Endothelial cell of umbilical vein (primary cell): ENCODE measurements at regions not wholly inside any gene's neighbourhood (a gene's known extent, or its start where the extent isn't known, plus 50 kb on each side); places are given as distances from the start of the nearest gene placed in this dataset.

ENCODE experiments used
- BruUV-seq: library from RNA; stranded (reverse); fragments of 400-500 nt; replicated peaks from 2 replicates; lab custom pipeline; 2021; lab: Mats Ljungman, UMichigan
- CTCF ChIA-PET: fragments of 300-600, 350-600 bp; sonication (Branson Sonifier 250); formaldehyde crosslinking; loops from one replicate; lab custom pipeline; 2021; ENCODE audit warnings: antibody characterized with exemption, inconsistent platforms; lab: Charles Lee
- POLR2A ChIA-PET: fragments of 300-600, 350-600 bp; sonication (Branson Sonifier 250); formaldehyde crosslinking; loops from one replicate; lab custom pipeline; 2021; ENCODE audit warnings: antibody characterized with exemption, inconsistent platforms; lab: Charles Lee
- DNase-seq: peaks from one replicate; pipeline ENCODE4 v3.0.0-alpha.2; 2011; ENCODE audit warnings: low read depth, low spot score
- FAIRE-seq: peaks from 2 replicates; lab custom pipeline; 2011; peaks lifted over from hg19 to GRCh38; lab: Jason Lieb, UNC
- H2AFZ ChIP-seq: 2 replicates; pipeline ENCODE4 v1.6.0; 2012; ENCODE audit warnings: low read depth, low read length, control low read depth, inconsistent platforms
- H3K27ac ChIP-seq: 2 replicates; pipeline ENCODE4 v1.5.1; 2011; ENCODE audit warnings: low read depth, mild to moderate bottlenecking, control low read depth, low read length, moderate library complexity; ENCODE audit not compliant: insufficient read depth
- H3K27me3 ChIP-seq, 2 experiments: 2 replicates each; pipeline versions ENCODE4 v1.6.0 to v1.6.1; 2011; ENCODE audit warnings: low read length in 2 of 2, mixed read lengths in 1 of 2; ENCODE audit not compliant: control insufficient read depth in 2 of 2, insufficient read depth in 2 of 2
- H3K36me3 ChIP-seq, 2 experiments: 2 replicates in 1 of 2; 3 replicates in 1 of 2; pipeline ENCODE4 v1.5.1; 2011; ENCODE audit warnings: low read length in 2 of 2, mild to moderate bottlenecking in 1 of 2, moderate library complexity in 1 of 2; ENCODE audit not compliant: control insufficient read depth in 2 of 2, insufficient read depth in 2 of 2; ENCODE audit errors: extremely low read depth in 1 of 2
- H3K4me1 ChIP-seq: 3 replicates; pipeline ENCODE4 v1.5.1; 2011; ENCODE audit warnings: mild to moderate bottlenecking, low read length; ENCODE audit not compliant: control insufficient read depth, insufficient read depth; ENCODE audit errors: extremely low read depth
- H3K4me2 ChIP-seq: 2 replicates; pipeline ENCODE4 v1.6.1; 2011; ENCODE audit warnings: low read length, control low read depth, mixed read lengths; ENCODE audit not compliant: insufficient read depth
- H3K4me3 ChIP-seq, 3 experiments: fragments of 200-600 bp in 1 of 3; sonication (generic), shearing (Covaris generic) in 1 of 3; replicated peaks in 1 of 3; 2 replicates each; pipeline ENCODE4 v1.5.1; 2011 to 2016; ENCODE audit warnings: control low read depth in 3 of 3, low read length in 3 of 3, mild to moderate bottlenecking in 2 of 3, inconsistent platforms in 1 of 3, low read depth in 1 of 3, moderate library complexity in 1 of 3; ENCODE audit not compliant: insufficient read depth in 1 of 3
- H3K79me2 ChIP-seq: 2 replicates; pipeline ENCODE4 v1.6.0; 2012; ENCODE audit warnings: low read length, inconsistent platforms; ENCODE audit not compliant: control insufficient read depth, insufficient read depth
- H3K9ac ChIP-seq: replicated peaks from 2 replicates; pipeline ENCODE3; 2011; ENCODE audit warnings: low read length, control low read depth; ENCODE audit not compliant: insufficient read depth; ENCODE audit errors: extremely low read depth
- H3K9me1 ChIP-seq: replicated peaks from 3 replicates; pipeline ENCODE4 v1.6.0; 2011; ENCODE audit warnings: mild to moderate bottlenecking, low read length; ENCODE audit not compliant: control insufficient read depth, insufficient read depth; ENCODE audit errors: extremely low read depth
- H3K9me3 ChIP-seq: replicated peaks from 2 replicates; pipeline ENCODE4 v1.5.1; 2012; ENCODE audit warnings: low read length, inconsistent platforms; ENCODE audit not compliant: control insufficient read depth, insufficient read depth
- H4K20me1 ChIP-seq: replicated peaks from 2 replicates; pipeline ENCODE3; 2011; ENCODE audit warnings: mild to moderate bottlenecking, low read length; ENCODE audit not compliant: control insufficient read depth, insufficient read depth; ENCODE audit errors: extremely low read depth
- JUN ChIP-seq: IDR thresholded peaks from 2 replicates; pipeline ENCODE4 v1.6.1; 2011; ENCODE audit warnings: borderline replicate concordance, low read depth; ENCODE audit not compliant: insufficient read length, insufficient read depth
- dilution Hi-C: fragments of 300-500 bp; cut with MboI; formaldehyde crosslinking; loops from one replicate; pipeline ENCODE4 v1.15.0; 2019; ENCODE audit warnings: low sequenced_read_pairs; ENCODE audit not compliant: extremely low pct_ligation_motif_present
- intact Hi-C: fragments of 100-400 bp; cut with micrococcal nuclease; formaldehyde crosslinking; loops from one replicate; pipeline ENCODE4 v1.10.0; 2022
- TF ChIP-seq, protein P1 (sequence below): IDR thresholded peaks from 2 replicates; pipeline ENCODE4 v1.6.1; 2011; ENCODE audit not compliant: insufficient read depth, insufficient read length
- TF ChIP-seq, protein P2 (sequence below), 2 donors: IDR thresholded peaks; 1 replicate in 1 of 2; 2 replicates in 1 of 2; pipeline ENCODE4 v1.5.1; 2011; ENCODE audit warnings: low read length in 2 of 2, mild to moderate bottlenecking in 2 of 2, moderate library complexity in 2 of 2, control low read depth in 1 of 2, inconsistent platforms in 1 of 2, low read depth in 1 of 2; ENCODE audit not compliant: insufficient read depth in 1 of 2; ENCODE audit errors: extremely low read depth in 1 of 2

DNA sequence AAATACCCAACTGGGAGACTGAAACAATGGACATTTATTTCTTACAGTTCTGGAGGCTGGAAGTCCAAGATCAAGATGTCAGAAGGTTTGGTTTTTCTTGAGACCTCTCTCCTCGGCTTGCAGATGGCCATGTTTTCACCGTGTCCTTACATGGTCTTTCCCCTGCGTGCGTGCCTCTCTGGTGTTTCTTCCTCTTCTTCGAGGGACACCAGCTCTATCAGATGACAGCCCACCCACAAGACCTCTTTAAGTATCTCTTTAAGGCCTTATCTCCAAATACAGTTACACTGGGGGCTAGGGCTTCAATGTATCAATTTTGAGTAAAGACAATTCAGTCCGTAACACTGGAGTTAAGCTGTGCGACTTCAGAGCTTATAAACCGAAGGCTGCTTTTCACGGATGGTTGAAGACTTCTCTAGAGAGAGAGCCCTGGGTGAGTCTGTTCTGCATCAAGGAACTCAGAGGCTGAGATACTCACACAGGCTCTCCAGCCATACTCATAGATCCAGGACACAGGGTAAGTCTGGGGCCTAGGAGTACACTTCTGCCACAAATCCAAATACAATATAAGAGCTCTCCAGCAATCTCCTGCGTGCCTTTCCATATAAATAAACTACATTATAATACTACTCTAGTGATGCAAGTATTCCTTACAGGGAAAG, 339.9 kb upstream of the PKDCC start:
- intact Hi-C loops = loop anchor here (5.0 kb wide), 1 partner anchor 676 kb away; no protein-coding TSS in a partner anchor
- BruUV-seq = no TSS peak
- Histone ChIP-seq H3K4me1 (no peaks in the 10 kb centered on the region), H3K36me3 (no peaks in the 10 kb centered on the region), H4K20me1 (no peaks in the 10 kb centered on the region), H2AFZ (no peak overlapping the region), H3K9me1 (no peaks in the 10 kb centered on the region), H3K4me3 (no peak overlapping the region), H3K79me2 (no peaks in the 10 kb centered on the region), H3K27ac (no peak overlapping the region), H3K9ac (no peak overlapping the region), H3K4me2 (no peak overlapping the region), H3K9me3 (no peaks in the 10 kb centered on the region), H3K27me3 (no peaks in the 10 kb centered on the region)
- no peak for TF ChIP-seq JUN
- TF ChIP-seq, protein P1, sequence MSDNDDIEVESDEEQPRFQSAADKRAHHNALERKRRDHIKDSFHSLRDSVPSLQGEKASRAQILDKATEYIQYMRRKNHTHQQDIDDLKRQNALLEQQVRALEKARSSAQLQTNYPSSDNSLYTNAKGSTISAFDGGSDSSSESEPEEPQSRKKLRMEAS = no peak
- TF ChIP-seq, protein P2, sequence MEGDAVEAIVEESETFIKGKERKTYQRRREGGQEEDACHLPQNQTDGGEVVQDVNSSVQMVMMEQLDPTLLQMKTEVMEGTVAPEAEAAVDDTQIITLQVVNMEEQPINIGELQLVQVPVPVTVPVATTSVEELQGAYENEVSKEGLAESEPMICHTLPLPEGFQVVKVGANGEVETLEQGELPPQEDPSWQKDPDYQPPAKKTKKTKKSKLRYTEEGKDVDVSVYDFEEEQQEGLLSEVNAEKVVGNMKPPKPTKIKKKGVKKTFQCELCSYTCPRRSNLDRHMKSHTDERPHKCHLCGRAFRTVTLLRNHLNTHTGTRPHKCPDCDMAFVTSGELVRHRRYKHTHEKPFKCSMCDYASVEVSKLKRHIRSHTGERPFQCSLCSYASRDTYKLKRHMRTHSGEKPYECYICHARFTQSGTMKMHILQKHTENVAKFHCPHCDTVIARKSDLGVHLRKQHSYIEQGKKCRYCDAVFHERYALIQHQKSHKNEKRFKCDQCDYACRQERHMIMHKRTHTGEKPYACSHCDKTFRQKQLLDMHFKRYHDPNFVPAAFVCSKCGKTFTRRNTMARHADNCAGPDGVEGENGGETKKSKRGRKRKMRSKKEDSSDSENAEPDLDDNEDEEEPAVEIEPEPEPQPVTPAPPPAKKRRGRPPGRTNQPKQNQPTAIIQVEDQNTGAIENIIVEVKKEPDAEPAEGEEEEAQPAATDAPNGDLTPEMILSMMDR (IDR thresholded peaks at IDR 0.05; ENCODE audit: extremely low read depth in 1 of 2, insufficient read depth in 1 of 2, low read depth in 1 of 2, low read length in 2 of 2) = no peak
- dilution Hi-C loops = no loop called here
- no peak for FAIRE-seq
- POLR2A ChIA-PET = no interaction called here
- DNase-seq = no peak
- CTCF ChIA-PET = no interaction called here
